MCF 10A (cell line): ENCODE measurements at regions not wholly inside any gene's neighbourhood (a gene's known extent, or its start where the extent isn't known, plus 50 kb on each side); places are given as distances from the start of the nearest gene placed in this dataset.

Experiments used
- BruUV-seq: library from RNA; stranded (reverse); fragments of 400-500 nt; replicated peaks from 2 replicates; lab custom pipeline; 2021; lab: Mats Ljungman, UMichigan
- CTCF ChIA-PET: fragments of 300-600 bp; sonication (Branson Sonifier 250); formaldehyde crosslinking; extraction: SDS; loops from one replicate; lab custom pipeline; 2021; ENCODE audit warnings: antibody characterized with exemption, inconsistent platforms; lab: Yijun Ruan, JAX
- POLR2A ChIA-PET: fragments of 300-600, 350-650 bp; sonication (Branson Sonifier 250); formaldehyde crosslinking; extraction: SDS; loops from one replicate; lab custom pipeline; 2020; ENCODE audit warnings: antibody characterized with exemption, inconsistent platforms; lab: Yijun Ruan, JAX
- DNase-seq: peaks from one replicate; pipeline ENCODE4 v3.0.0-alpha.2; 2018; ENCODE audit not compliant: unreplicated experiment
- H3K27ac Mint-ChIP-seq: one replicate; pipeline ENCODE4 v1.8.0; 2022; ENCODE audit warnings: mild to moderate bottlenecking, low read depth, mixed read lengths; ENCODE audit not compliant: unreplicated experiment
- H3K27me3 Mint-ChIP-seq: one replicate; pipeline ENCODE4 v1.8.0; 2022; ENCODE audit warnings: mixed read lengths; ENCODE audit not compliant: insufficient read depth, unreplicated experiment
- H3K36me3 Mint-ChIP-seq: one replicate; pipeline ENCODE4 v1.8.0; 2022; ENCODE audit warnings: mild to moderate bottlenecking, moderate library complexity, mixed read lengths; ENCODE audit not compliant: insufficient read depth, unreplicated experiment
- H3K4me1 Mint-ChIP-seq: one replicate; pipeline ENCODE4 v1.8.0; 2022; ENCODE audit warnings: mixed read lengths; ENCODE audit not compliant: insufficient read depth, unreplicated experiment
- H3K4me3 Mint-ChIP-seq: one replicate; pipeline ENCODE4 v1.8.0; 2022; ENCODE audit warnings: mild to moderate bottlenecking, moderate library complexity, mixed read lengths; ENCODE audit not compliant: unreplicated experiment
- H3K9me3 Mint-ChIP-seq: one replicate; pipeline ENCODE4 v1.8.0; 2022; ENCODE audit warnings: mixed read lengths; ENCODE audit not compliant: unreplicated experiment
- CTCF ChIP-seq: fragments of 200-600 bp; IDR thresholded peaks from one replicate; pipeline ENCODE4 v1.8.0; 2022; ENCODE audit warnings: antibody characterized with exemption, mild to moderate bottlenecking; ENCODE audit not compliant: unreplicated experiment
- intact Hi-C: fragments of 100-400 bp; cut with micrococcal nuclease; formaldehyde crosslinking; loops from 2 replicates; pipeline ENCODE4 v1.14.1; 2022

- H3K4me1 Mint-ChIP-seq = peaks cover 14% of the 10 kb centered on the region
- H3K36me3 Mint-ChIP-seq = no peaks in the 10 kb centered on the region
- POLR2A ChIA-PET = interaction anchor here (0.7 to 4.3 kb wide), 5 partner anchors 13 to 29 kb away, joined by 3 to 22 read pairs (median 6); no protein-coding TSS in a partner anchor
- BruUV-seq = no TSS peak
- H3K4me3 Mint-ChIP-seq = peak overlapping the region; percentile 5
- CTCF ChIA-PET = interaction anchor here (0.6 to 1.2 kb wide), 3 partner anchors 16 to 86 kb away, joined by 3 to 7 read pairs (median 3); no protein-coding TSS in a partner anchor
- intact Hi-C loops = no loop called here
- TF ChIP-seq CTCF = no peak
- H3K27ac Mint-ChIP-seq = peak overlapping the region; percentile 78
- peak; percentile 69 for DNase-seq
- no peaks in the 10 kb centered on the region for H3K27me3 Mint-ChIP-seq
- H3K9me3 Mint-ChIP-seq = no peaks in the 10 kb centered on the region
These were observed 234.4 kb upstream of the MPDZ start for GRCh38 chr9:13513716-13514444.

- H3K4me3 Mint-ChIP-seq = peak overlapping the region; percentile 5
- TF ChIP-seq CTCF = no peak
- intact Hi-C loops = no loop called here
- peak overlapping the region; percentile 78 for H3K27ac Mint-ChIP-seq
- peaks cover 12% of the 10 kb centered on the region for H3K4me1 Mint-ChIP-seq
- no peak for DNase-seq
- ChIA-PET CTCF (interaction anchor here (0.5 to 1.2 kb wide), 6 partner anchors 13 to 562 kb away, joined by 3 to 7 read pairs (median 3); no protein-coding TSS in a partner anchor), POLR2A (interaction anchor here (0.7 to 4.3 kb wide), 6 partner anchors 12 to 764 kb away, joined by 3 to 22 read pairs (median 5); no protein-coding TSS in a partner anchor)
- no peaks in the 10 kb centered on the region for H3K27me3 Mint-ChIP-seq
- no peaks in the 10 kb centered on the region for H3K9me3 Mint-ChIP-seq
- H3K36me3 Mint-ChIP-seq = no peaks in the 10 kb centered on the region
- BruUV-seq = no TSS peak
These were observed 233.8 kb upstream of the MPDZ start for GRCh38 chr9:13513286-13513685.

- Mint-ChIP-seq H3K36me3 (no peaks in the 10 kb centered on the region), H3K9me3 (no peaks in the 10 kb centered on the region), H3K27ac (no peak overlapping the region), H3K4me1 (peaks cover 17% of the 10 kb centered on the region), H3K27me3 (no peaks in the 10 kb centered on the region), H3K4me3 (no peak overlapping the region)
- intact Hi-C loops = no loop called here
- TF ChIP-seq CTCF = no peak
- BruUV-seq = no TSS peak
- POLR2A ChIA-PET = interaction anchor here (1.2 kb wide), 1 partner anchor 10 kb away, joined by 3 read pairs; no protein-coding TSS in a partner anchor
- DNase-seq = no peak
- CTCF ChIA-PET = interaction anchor here (1.0 kb wide), 1 partner anchor 23 kb away, joined by 4 read pairs; no protein-coding TSS in a partner anchor
These were observed 229.2 kb upstream of the MPDZ start for GRCh38 chr9:13508681-13509080.

GRCh38 chr9:13508086-13508485 lies 228.6 kb upstream of the MPDZ start:
- Mint-ChIP-seq H3K27ac (no peak overlapping the region), H3K4me1 (peaks cover 11% of the 10 kb centered on the region), H3K36me3 (no peaks in the 10 kb centered on the region), H3K4me3 (no peak overlapping the region), H3K9me3 (no peaks in the 10 kb centered on the region), H3K27me3 (no peaks in the 10 kb centered on the region)
- no peak for DNase-seq
- no peak for TF ChIP-seq CTCF
- BruUV-seq = no TSS peak
- ChIA-PET POLR2A (interaction anchor here (0.9 to 1.2 kb wide), 2 partner anchors 10 to 801 kb away, joined by 3 read pairs; no protein-coding TSS in a partner anchor), CTCF (interaction anchor here (0.7 to 1.0 kb wide), 2 partner anchors 23 to 637 kb away, joined by 3 to 4 read pairs; no protein-coding TSS in a partner anchor)
- intact Hi-C loops = no loop called here
